ENCODE measurements at regions not wholly inside any gene's neighbourhood (a gene's known extent, or its start where the extent isn't known, plus 50 kb on each side); places are given as distances from the start of the nearest gene placed in this dataset.

DNA sequence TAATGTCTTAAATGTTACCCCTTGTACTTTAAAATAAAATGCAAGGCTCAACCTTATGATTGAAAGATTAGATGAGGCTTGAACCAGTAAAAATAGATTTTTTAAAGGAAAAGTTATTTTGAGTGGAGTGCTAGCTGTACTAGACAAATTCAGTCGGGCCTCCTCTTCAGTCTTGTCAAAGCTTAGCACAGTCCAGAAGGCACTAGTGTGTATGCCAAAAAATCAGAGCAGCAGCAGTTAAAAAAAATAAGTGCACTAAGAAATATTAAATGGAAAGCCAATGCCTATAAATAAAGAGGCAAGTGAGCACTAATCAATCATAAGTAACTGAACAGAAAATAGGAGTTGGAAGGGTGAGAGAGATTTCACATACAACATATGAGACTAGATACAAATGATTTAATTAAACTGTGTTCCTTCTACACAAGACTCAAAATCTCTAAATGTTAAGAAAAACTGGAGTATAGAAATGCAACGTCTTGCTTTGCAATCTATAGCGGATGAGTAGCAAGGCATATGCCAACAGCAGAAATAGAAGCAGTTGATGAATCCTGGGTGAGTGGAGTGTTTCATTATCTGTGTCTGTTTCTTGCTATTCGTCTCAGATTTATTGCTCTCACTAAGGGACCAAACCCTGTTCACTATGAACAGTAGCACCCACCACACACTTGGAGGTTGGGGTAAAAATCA is 172.1 kb downstream of the ETNK1 start (continued):
- TF ChIP-seq, protein P1, sequence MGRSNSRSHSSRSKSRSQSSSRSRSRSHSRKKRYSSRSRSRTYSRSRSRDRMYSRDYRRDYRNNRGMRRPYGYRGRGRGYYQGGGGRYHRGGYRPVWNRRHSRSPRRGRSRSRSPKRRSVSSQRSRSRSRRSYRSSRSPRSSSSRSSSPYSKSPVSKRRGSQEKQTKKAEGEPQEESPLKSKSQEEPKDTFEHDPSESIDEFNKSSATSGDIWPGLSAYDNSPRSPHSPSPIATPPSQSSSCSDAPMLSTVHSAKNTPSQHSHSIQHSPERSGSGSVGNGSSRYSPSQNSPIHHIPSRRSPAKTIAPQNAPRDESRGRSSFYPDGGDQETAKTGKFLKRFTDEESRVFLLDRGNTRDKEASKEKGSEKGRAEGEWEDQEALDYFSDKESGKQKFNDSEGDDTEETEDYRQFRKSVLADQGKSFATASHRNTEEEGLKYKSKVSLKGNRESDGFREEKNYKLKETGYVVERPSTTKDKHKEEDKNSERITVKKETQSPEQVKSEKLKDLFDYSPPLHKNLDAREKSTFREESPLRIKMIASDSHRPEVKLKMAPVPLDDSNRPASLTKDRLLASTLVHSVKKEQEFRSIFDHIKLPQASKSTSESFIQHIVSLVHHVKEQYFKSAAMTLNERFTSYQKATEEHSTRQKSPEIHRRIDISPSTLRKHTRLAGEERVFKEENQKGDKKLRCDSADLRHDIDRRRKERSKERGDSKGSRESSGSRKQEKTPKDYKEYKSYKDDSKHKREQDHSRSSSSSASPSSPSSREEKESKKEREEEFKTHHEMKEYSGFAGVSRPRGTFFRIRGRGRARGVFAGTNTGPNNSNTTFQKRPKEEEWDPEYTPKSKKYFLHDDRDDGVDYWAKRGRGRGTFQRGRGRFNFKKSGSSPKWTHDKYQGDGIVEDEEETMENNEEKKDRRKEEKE (IDR thresholded peaks at IDR 0.05): no peak
- TF ChIP-seq IKZF1 (conservative IDR thresholded peaks at IDR 0.05) (no peak), TARDBP (IDR thresholded peaks at IDR 0.05; ENCODE audit: borderline replicate concordance) (no peak), NFYB (IDR thresholded peaks at IDR 0.05; ENCODE audit: insufficient read depth, low read depth, low read length) (no peak), SPI1 (IDR thresholded peaks at IDR 0.05; ENCODE audit: borderline replicate concordance, insufficient read depth, low read depth, low read length) (no peak), NRF1 (conservative IDR thresholded peaks at IDR 0.05; ENCODE audit: low read depth, low read length) (no peak)

DNA sequence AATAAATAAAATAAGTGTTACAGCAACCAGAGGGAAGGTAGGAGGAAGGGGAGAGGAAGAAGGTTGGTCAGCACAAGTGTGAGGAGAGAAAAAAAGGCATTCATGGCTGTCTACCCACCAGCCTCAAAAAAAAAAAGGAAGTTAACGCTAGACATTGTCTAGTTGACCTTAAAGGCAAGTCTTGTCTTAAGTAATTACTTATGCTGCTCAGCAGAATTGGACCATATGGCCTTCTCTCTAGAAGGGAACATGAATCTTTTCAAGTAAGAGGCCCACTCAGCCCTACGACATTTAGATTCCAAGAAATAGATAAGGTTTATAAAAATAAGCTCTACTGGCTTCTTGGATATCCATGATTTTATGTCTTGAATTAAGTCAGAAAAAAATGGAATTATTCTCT is 172.7 kb downstream of the ETNK1 start:
- Histone ChIP-seq H3K79me2 (ENCODE audit: control insufficient read depth, insufficient read depth, low read length) (no peaks in the 10 kb centered on the region), H3K9ac (ENCODE audit: control insufficient read depth, insufficient read depth, low read length) (no peak overlapping the region), H3K9me3 (replicated peaks; ENCODE audit: control insufficient read depth, insufficient read depth, low read length) (no peaks in the 10 kb centered on the region), H4K20me1 (ENCODE audit: control insufficient read depth, insufficient read depth) (no peaks in the 10 kb centered on the region), H3K4me2 (ENCODE audit: control insufficient read depth, insufficient read depth) (no peak overlapping the region), H2AFZ (ENCODE audit: control insufficient read depth, low read depth, low read length) (no peak overlapping the region), H3K27me3 (replicated peaks in 1 of 2; ENCODE audit: control insufficient read depth in 2 of 2, insufficient read depth in 2 of 2, low read length in 1 of 2) (no peaks in the 10 kb centered on the region), H3K27ac (ENCODE audit: control insufficient read depth, insufficient read depth) (no peak overlapping the region), H3K36me3 (ENCODE audit: control insufficient read depth in 2 of 2, insufficient read depth in 2 of 2, low read length in 1 of 2) (no peaks in the 10 kb centered on the region), H3K4me3 (no peak overlapping the region), H3K4me1 (ENCODE audit: control insufficient read depth, insufficient read depth, low read length) (no peaks in the 10 kb centered on the region)
- ATAC-seq (no peak), FAIRE-seq (no peak), DNase-seq (ENCODE audit: low read depth, low spot score) (no peak)
- POLR2A ChIA-PET: no interaction called here
- RAD21 ChIA-PET (ENCODE audit: unreplicated experiment): no interaction called here
- no TSS peak for BruUV-seq (replicated peaks)
- TF ChIP-seq, protein P2, sequence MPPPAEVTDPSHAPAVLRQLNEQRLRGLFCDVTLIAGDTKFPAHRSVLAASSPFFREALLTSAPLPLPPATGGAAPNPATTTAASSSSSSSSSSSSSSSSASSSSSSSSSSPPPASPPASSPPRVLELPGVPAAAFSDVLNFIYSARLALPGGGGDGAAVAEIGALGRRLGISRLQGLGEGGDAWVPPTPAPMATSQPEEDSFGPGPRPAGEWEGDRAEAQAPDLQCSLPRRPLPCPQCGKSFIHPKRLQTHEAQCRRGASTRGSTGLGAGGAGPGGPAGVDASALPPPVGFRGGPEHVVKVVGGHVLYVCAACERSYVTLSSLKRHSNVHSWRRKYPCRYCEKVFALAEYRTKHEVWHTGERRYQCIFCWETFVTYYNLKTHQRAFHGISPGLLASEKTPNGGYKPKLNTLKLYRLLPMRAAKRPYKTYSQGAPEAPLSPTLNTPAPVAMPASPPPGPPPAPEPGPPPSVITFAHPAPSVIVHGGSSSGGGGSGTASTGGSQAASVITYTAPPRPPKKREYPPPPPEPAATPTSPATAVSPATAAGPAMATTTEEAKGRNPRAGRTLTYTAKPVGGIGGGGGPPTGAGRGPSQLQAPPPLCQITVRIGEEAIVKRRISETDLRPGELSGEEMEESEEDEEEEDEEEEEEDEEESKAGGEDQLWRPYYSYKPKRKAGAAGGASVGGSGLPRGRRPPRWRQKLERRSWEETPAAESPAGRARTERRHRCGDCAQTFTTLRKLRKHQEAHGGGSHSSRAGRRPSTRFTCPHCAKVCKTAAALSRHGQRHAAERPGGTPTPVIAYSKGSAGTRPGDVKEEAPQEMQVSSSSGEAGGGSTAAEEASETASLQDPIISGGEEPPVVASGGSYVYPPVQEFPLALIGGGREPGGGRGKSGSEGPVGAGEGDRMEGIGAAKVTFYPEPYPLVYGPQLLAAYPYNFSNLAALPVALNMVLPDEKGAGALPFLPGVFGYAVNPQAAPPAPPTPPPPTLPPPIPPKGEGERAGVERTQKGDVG (CRISPR knock-in tag; IDR thresholded peaks at IDR 0.05): no peak
- TF ChIP-seq PAX5 (IDR thresholded peaks at IDR 0.05; ENCODE audit: borderline replicate concordance, low read depth, low read length): no peak
- no peak for TF ChIP-seq ZNF384 (IDR thresholded peaks at IDR 0.05; ENCODE audit: borderline replicate concordance, low read depth, low read length)
- TF ChIP-seq CHD4 (IDR thresholded peaks at IDR 0.05): no peak
- no peak for TF ChIP-seq RBBP5 (conservative IDR thresholded peaks at IDR 0.05)
- intact Hi-C loops (cut with micrococcal nuclease; ENCODE audit: unreplicated experiment): no loop called here
- in situ Hi-C loops (cut with MboI): no loop called here
- CTCF ChIA-PET: no interaction called here
- SMC1A ChIA-PET (ENCODE audit: uncharacterized antibody, unreplicated experiment): interaction anchor here (0.6 kb wide), 1 partner anchor 133 kb away, joined by 3 read pairs; no protein-coding TSS in a partner anchor
- WGBS (ENCODE audit: insufficient coverage, insufficient replicate concordance, low lambda C conversion rate, missing lambda C conversion rate): 0% methylated on average over 2 of the region's 2 CpGs
